ENCODE measurements at regions not wholly inside any gene's neighbourhood (a gene's known extent, or its start where the extent isn't known, plus 50 kb on each side); places are given as distances from the start of the nearest gene placed in this dataset.

- TF ChIP-seq CTCF (optimal IDR thresholded peaks at IDR 0.05 in 1 of 3, IDR thresholded peaks at IDR 0.05 in 1 of 3, conservative IDR thresholded peaks at IDR 0.05 in 1 of 3; ENCODE audit: extremely low read depth in 1 of 3, insufficient read depth in 2 of 3, low read length in 3 of 3) (no peak), EZH2 (IDR thresholded peaks at IDR 0.05; ENCODE audit: low read length) (no peak)
These were observed 507.2 kb downstream of the TCERG1L start for GRCh38 chr10:130804281-130804680.
